Nephron (organoid): ENCODE measurements at regions not wholly inside any gene's neighbourhood (a gene's known extent, or its start where the extent isn't known, plus 50 kb on each side); places are given as distances from the start of the nearest gene placed in this dataset.

Experiments
- H3K27ac Mint-ChIP-seq, 3 experiments: 2 replicates each; pipeline ENCODE4 v1.8.0; 2020; ENCODE audit warnings: mixed read lengths in 3 of 3, mild to moderate bottlenecking in 2 of 3, moderate library complexity in 1 of 3
- H3K27me3 Mint-ChIP-seq: 2 replicates; pipeline ENCODE4 v1.8.0; 2021; ENCODE audit warnings: low read depth, mild to moderate bottlenecking, moderate library complexity, mixed read lengths
- H3K36me3 Mint-ChIP-seq: 2 replicates; pipeline ENCODE4 v1.8.0; 2020; ENCODE audit warnings: low read depth, mixed read lengths
- H3K4me1 Mint-ChIP-seq: 2 replicates; pipeline ENCODE4 v1.8.0; 2020; ENCODE audit warnings: mixed read lengths
- H3K4me3 Mint-ChIP-seq, 3 experiments: 2 replicates each; pipeline ENCODE4 v1.8.0; 2020; ENCODE audit warnings: mild to moderate bottlenecking in 3 of 3, mixed read lengths in 3 of 3, moderate library complexity in 2 of 3
- H3K9me3 Mint-ChIP-seq: 2 replicates; pipeline ENCODE4 v1.8.0; 2020; ENCODE audit warnings: mixed read lengths
- TF ChIP-seq, protein P1 (sequence below), 3 experiments: fragments of 200-600 bp; sonication (generic); IDR thresholded peaks; one replicate each; pipeline ENCODE4 v1.5.0; 2021; ENCODE audit warnings: antibody characterized with exemption in 3 of 3; ENCODE audit not compliant: unreplicated experiment in 3 of 3

DNA sequence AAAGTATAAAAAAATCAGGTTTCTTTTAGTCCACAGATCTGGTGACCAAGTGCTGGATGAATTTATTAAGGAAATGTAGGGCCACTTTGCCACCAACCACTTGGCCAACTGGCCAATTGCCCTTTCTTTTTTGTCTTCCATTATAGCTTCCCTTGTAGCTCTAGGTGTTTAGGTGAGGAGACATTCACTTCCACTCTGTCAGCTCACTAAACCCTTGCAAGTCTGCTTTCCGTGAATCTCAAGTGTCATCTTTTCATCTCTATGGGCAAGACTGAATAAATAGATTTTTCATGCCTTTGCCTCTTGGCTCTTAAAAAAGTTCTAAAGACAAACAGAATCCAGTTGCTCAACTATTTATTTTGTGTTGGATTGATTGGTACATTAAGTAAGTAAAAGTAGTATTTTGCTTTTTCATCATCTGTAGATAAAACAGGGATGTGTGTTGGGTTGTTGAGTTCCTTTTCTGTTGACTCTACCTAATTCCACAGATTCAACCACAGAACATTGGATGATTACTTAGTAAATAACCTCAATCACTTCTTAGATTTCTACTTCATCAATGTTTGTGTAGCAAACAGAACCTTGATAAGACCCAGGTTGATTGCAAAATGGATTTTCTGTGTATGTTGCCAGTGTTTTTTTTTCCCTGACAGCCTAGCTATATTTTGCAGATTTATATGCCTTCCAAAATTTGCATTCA is 68.1 kb upstream of the GRXCR1 start:
- no peaks in the 10 kb centered on the region for H3K36me3 Mint-ChIP-seq
- H3K27me3 Mint-ChIP-seq, result no peaks in the 10 kb centered on the region
- no peaks in the 10 kb centered on the region for H3K9me3 Mint-ChIP-seq
- no peak overlapping the region for H3K27ac Mint-ChIP-seq
- H3K4me1 Mint-ChIP-seq, result no peaks in the 10 kb centered on the region
- TF ChIP-seq, protein P1, sequence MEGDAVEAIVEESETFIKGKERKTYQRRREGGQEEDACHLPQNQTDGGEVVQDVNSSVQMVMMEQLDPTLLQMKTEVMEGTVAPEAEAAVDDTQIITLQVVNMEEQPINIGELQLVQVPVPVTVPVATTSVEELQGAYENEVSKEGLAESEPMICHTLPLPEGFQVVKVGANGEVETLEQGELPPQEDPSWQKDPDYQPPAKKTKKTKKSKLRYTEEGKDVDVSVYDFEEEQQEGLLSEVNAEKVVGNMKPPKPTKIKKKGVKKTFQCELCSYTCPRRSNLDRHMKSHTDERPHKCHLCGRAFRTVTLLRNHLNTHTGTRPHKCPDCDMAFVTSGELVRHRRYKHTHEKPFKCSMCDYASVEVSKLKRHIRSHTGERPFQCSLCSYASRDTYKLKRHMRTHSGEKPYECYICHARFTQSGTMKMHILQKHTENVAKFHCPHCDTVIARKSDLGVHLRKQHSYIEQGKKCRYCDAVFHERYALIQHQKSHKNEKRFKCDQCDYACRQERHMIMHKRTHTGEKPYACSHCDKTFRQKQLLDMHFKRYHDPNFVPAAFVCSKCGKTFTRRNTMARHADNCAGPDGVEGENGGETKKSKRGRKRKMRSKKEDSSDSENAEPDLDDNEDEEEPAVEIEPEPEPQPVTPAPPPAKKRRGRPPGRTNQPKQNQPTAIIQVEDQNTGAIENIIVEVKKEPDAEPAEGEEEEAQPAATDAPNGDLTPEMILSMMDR (IDR thresholded peaks at IDR 0.05; ENCODE audit: unreplicated experiment in 3 of 3), result no peak
- H3K4me3 Mint-ChIP-seq, result no peak overlapping the region

GRCh38 chr4:42821230-42821629 is 71.3 kb upstream of the GRXCR1 start:
- no peak overlapping the region for H3K4me3 Mint-ChIP-seq
- H3K4me1 Mint-ChIP-seq, result no peaks in the 10 kb centered on the region
- H3K36me3 Mint-ChIP-seq, result no peaks in the 10 kb centered on the region
- TF ChIP-seq, protein P1 (IDR thresholded peaks at IDR 0.05; ENCODE audit: unreplicated experiment in 3 of 3), result no peak
- no peaks in the 10 kb centered on the region for H3K27me3 Mint-ChIP-seq
- H3K9me3 Mint-ChIP-seq, result no peaks in the 10 kb centered on the region
- no peak overlapping the region for H3K27ac Mint-ChIP-seq

GRCh38 chr4:42819863-42820514 is 72.5 kb upstream of the GRXCR1 start:
- H3K27me3 Mint-ChIP-seq, result no peaks in the 10 kb centered on the region
- H3K9me3 Mint-ChIP-seq, result no peaks in the 10 kb centered on the region
- TF ChIP-seq, protein P1 (IDR thresholded peaks at IDR 0.05; ENCODE audit: unreplicated experiment in 3 of 3), result no peak
- H3K27ac Mint-ChIP-seq, result no peak overlapping the region
- no peak overlapping the region for H3K4me3 Mint-ChIP-seq
- H3K36me3 Mint-ChIP-seq, result no peaks in the 10 kb centered on the region
- no peaks in the 10 kb centered on the region for H3K4me1 Mint-ChIP-seq

- no peaks in the 10 kb centered on the region for H3K36me3 Mint-ChIP-seq
- TF ChIP-seq, protein P1 (IDR thresholded peaks at IDR 0.05; ENCODE audit: unreplicated experiment in 3 of 3), result no peak
- H3K4me3 Mint-ChIP-seq, result no peak overlapping the region
- H3K27ac Mint-ChIP-seq, result no peak overlapping the region
- no peaks in the 10 kb centered on the region for H3K27me3 Mint-ChIP-seq
- no peaks in the 10 kb centered on the region for H3K4me1 Mint-ChIP-seq
- H3K9me3 Mint-ChIP-seq, result no peaks in the 10 kb centered on the region
Measured at GRCh38 chr4:42817913-42818312, 74.6 kb upstream of the GRXCR1 start.

DNA sequence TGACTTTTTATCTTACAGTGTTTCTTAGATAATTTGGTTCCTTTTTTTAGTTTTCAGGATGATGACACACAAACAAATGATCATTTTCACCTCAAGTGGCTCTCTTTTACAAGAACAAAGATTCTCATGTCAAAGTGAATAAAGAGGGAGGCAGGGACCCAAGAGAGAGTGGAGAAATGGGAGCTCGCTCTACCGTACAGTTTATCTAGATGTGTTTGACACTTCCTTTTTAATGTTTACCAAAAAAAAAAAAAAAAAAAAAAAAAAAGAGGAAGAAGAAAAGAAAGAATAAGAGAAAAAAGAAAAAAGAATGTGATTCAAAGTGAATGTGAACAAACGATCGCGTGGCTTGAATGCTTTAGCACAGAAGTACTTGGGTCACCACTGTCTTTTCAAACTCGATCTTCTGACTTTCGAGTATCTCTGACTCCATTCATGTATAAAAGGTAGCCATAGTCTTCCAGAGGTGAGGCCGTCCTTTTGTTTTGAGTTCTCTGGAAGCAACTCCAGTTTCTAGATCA is 75.6 kb upstream of the GRXCR1 start:
- no peak overlapping the region for H3K27ac Mint-ChIP-seq
- no peaks in the 10 kb centered on the region for H3K4me1 Mint-ChIP-seq
- TF ChIP-seq, protein P1 (IDR thresholded peaks at IDR 0.05; ENCODE audit: unreplicated experiment in 3 of 3), result no peak
- H3K27me3 Mint-ChIP-seq, result no peaks in the 10 kb centered on the region
- no peak overlapping the region for H3K4me3 Mint-ChIP-seq
- H3K9me3 Mint-ChIP-seq, result no peaks in the 10 kb centered on the region
- H3K36me3 Mint-ChIP-seq, result no peaks in the 10 kb centered on the region
